ENCODE measurements at regions not wholly inside any gene's neighbourhood (a gene's known extent, or its start where the extent isn't known, plus 50 kb on each side); places are given as distances from the start of the nearest gene placed in this dataset.

- POLR2A ChIA-PET = no interaction called here
- ATAC-seq (no peak), DNase-seq (no peak)
- no peaks in the 10 kb centered on the region for H3K4me1 ChIP-seq (ENCODE audit: control insufficient read depth in 2 of 2, insufficient read depth in 2 of 2, low read length in 2 of 2)
- Mint-ChIP-seq H3K9me3 (peaks cover 0 to 1% (median 0%) of the 10 kb centered on the region in 11 donors), H3K27me3 (no peaks in the 10 kb centered on the region), H3K27ac (peak overlapping the region in 2 of 9 donors; percentile 32 to 57), H3K4me1 (peaks cover 13 to 57% (median 47%) of the 10 kb centered on the region in 7 donors), H3K4me3 (no peak overlapping the region), H3K36me3 (no peaks in the 10 kb centered on the region)
- no peaks in the 10 kb centered on the region for H3K9me3 ChIP-seq (ENCODE audit: control insufficient read depth in 2 of 3, low read length in 3 of 3)
- H3K27ac ChIP-seq (ENCODE audit: low read depth, low read length) = no peak overlapping the region
- H3K4me3 ChIP-seq (ENCODE audit: low read length) = no peak overlapping the region
- intact Hi-C loops (cut with micrococcal nuclease) = no loop called here
- H3K36me3 ChIP-seq (ENCODE audit: control insufficient read depth in 2 of 3, insufficient read depth in 3 of 3, low read length in 3 of 3) = no peaks in the 10 kb centered on the region
- no peaks in the 10 kb centered on the region for H3K27me3 ChIP-seq (ENCODE audit: control insufficient read depth in 2 of 2, insufficient read depth in 2 of 2, low read length in 2 of 2)
- CTCF ChIA-PET = no interaction called here
Observed at GRCh38 chr13:40165316-40165932, 501.0 kb downstream of the FOXO1 start.

- peaks cover 13 to 71% (median 53%) of the 10 kb centered on the region in 7 donors for H3K4me1 Mint-ChIP-seq
- H3K36me3 ChIP-seq (ENCODE audit: control insufficient read depth in 2 of 3, insufficient read depth in 3 of 3, low read length in 3 of 3) = no peaks in the 10 kb centered on the region
- intact Hi-C loops (cut with micrococcal nuclease) = no loop called here
- ATAC-seq (no peak), DNase-seq (no peak)
- H3K9me3 ChIP-seq (ENCODE audit: control insufficient read depth in 2 of 3, low read length in 3 of 3) = no peaks in the 10 kb centered on the region
- ChIA-PET POLR2A (interaction anchor here (1.2 to 4.7 kb wide), 2 partner anchors 12 to 17 kb away, joined by 4 to 24 read pairs; no protein-coding TSS in a partner anchor), CTCF (interaction anchor here (0.6 kb wide), 1 partner anchor 98 kb away, joined by 3 read pairs; no protein-coding TSS in a partner anchor)
- H3K27me3 Mint-ChIP-seq = peaks cover 0 to 4% (median 0%) of the 10 kb centered on the region in 5 donors
- no peaks in the 10 kb centered on the region for H3K4me1 ChIP-seq (ENCODE audit: control insufficient read depth in 2 of 2, insufficient read depth in 2 of 2, low read length in 2 of 2)
- no peak overlapping the region for H3K4me3 ChIP-seq (ENCODE audit: low read length)
- H3K27me3 ChIP-seq (ENCODE audit: control insufficient read depth in 2 of 2, insufficient read depth in 2 of 2, low read length in 2 of 2) = no peaks in the 10 kb centered on the region
- no peak overlapping the region for H3K27ac ChIP-seq (ENCODE audit: low read depth, low read length)
- H3K9me3 Mint-ChIP-seq = peaks cover 0 to 1% (median 0%) of the 10 kb centered on the region in 11 donors
- H3K27ac Mint-ChIP-seq = peak overlapping the region in 1 of 9 donors; percentile 57
- H3K36me3 Mint-ChIP-seq = peaks cover 0 to 5% (median 0%) of the 10 kb centered on the region in 5 donors
- H3K4me3 Mint-ChIP-seq = no peak overlapping the region
Observed at GRCh38 chr13:40167327-40167726, 499.1 kb downstream of the FOXO1 start.

- Histone ChIP-seq H3K36me3 (ENCODE audit: control insufficient read depth in 2 of 3, insufficient read depth in 3 of 3, low read length in 3 of 3) (no peaks in the 10 kb centered on the region), H3K27ac (ENCODE audit: low read depth, low read length) (no peak overlapping the region), H3K9me3 (ENCODE audit: control insufficient read depth in 2 of 3, low read length in 3 of 3) (no peaks in the 10 kb centered on the region), H3K27me3 (ENCODE audit: control insufficient read depth in 2 of 2, insufficient read depth in 2 of 2, low read length in 2 of 2) (no peaks in the 10 kb centered on the region), H3K4me1 (ENCODE audit: control insufficient read depth in 2 of 2, insufficient read depth in 2 of 2, low read length in 2 of 2) (no peaks in the 10 kb centered on the region), H3K4me3 (ENCODE audit: low read length) (no peak overlapping the region)
- ChIA-PET POLR2A (interaction anchor here (0.6 to 4.7 kb wide), 4 partner anchors 16 to 603 kb away, joined by 3 to 24 read pairs (median 4); no protein-coding TSS in a partner anchor), CTCF (no interaction called here)
- intact Hi-C loops (cut with micrococcal nuclease) = no loop called here
- no peak for DNase-seq
- peak overlapping the region in 1 of 10 donors; percentile 18 for H3K4me3 Mint-ChIP-seq
- peaks cover 0 to 5% (median 0%) of the 10 kb centered on the region in 5 donors for H3K36me3 Mint-ChIP-seq
- peaks cover 15 to 71% (median 48%) of the 10 kb centered on the region in 7 donors for H3K4me1 Mint-ChIP-seq
- no peak for ATAC-seq
- peak overlapping the region in 1 of 9 donors; percentile 5 for H3K27ac Mint-ChIP-seq
- peaks cover 0 to 4% (median 0%) of the 10 kb centered on the region in 5 donors for H3K27me3 Mint-ChIP-seq
- H3K9me3 Mint-ChIP-seq = peaks cover 0 to 1% (median 0%) of the 10 kb centered on the region in 11 donors
Observed at GRCh38 chr13:40168425-40169166, 497.8 kb downstream of the FOXO1 start.

- intact Hi-C loops (cut with micrococcal nuclease) = no loop called here
- Histone ChIP-seq H3K27ac (ENCODE audit: low read depth, low read length) (no peak overlapping the region), H3K9me3 (ENCODE audit: control insufficient read depth in 2 of 3, low read length in 3 of 3) (no peaks in the 10 kb centered on the region), H3K36me3 (ENCODE audit: control insufficient read depth in 2 of 3, insufficient read depth in 3 of 3, low read length in 3 of 3) (no peaks in the 10 kb centered on the region), H3K27me3 (ENCODE audit: control insufficient read depth in 2 of 2, insufficient read depth in 2 of 2, low read length in 2 of 2) (no peaks in the 10 kb centered on the region), H3K4me3 (ENCODE audit: low read length) (no peak overlapping the region), H3K4me1 (ENCODE audit: control insufficient read depth in 2 of 2, insufficient read depth in 2 of 2, low read length in 2 of 2) (no peaks in the 10 kb centered on the region)
- H3K27me3 Mint-ChIP-seq = peaks cover 0 to 4% (median 0%) of the 10 kb centered on the region in 5 donors
- H3K4me1 Mint-ChIP-seq = peaks cover 15 to 71% (median 48%) of the 10 kb centered on the region in 7 donors
- POLR2A ChIA-PET = interaction anchor here (0.8 to 4.7 kb wide), 4 partner anchors 11 to 25 kb away, joined by 3 to 24 read pairs (median 4); no protein-coding TSS in a partner anchor
- H3K4me3 Mint-ChIP-seq = peak overlapping the region in 2 of 10 donors; percentile 18 to 25
- peak overlapping the region in 1 of 9 donors; percentile 62 for H3K27ac Mint-ChIP-seq
- H3K36me3 Mint-ChIP-seq = peaks cover 0 to 5% (median 0%) of the 10 kb centered on the region in 5 donors
- no peak for ATAC-seq
- no peak for DNase-seq
- CTCF ChIA-PET = no interaction called here
- peaks cover 0 to 1% (median 0%) of the 10 kb centered on the region in 11 donors for H3K9me3 Mint-ChIP-seq
Observed at GRCh38 chr13:40169476-40169875, 497.0 kb downstream of the FOXO1 start.

- no peaks in the 10 kb centered on the region for H3K36me3 ChIP-seq (ENCODE audit: control insufficient read depth in 2 of 3, insufficient read depth in 3 of 3, low read length in 3 of 3)
- CTCF ChIA-PET = no interaction called here
- no peaks in the 10 kb centered on the region for H3K27me3 ChIP-seq (ENCODE audit: control insufficient read depth in 2 of 2, insufficient read depth in 2 of 2, low read length in 2 of 2)
- H3K4me1 Mint-ChIP-seq = peaks cover 17 to 72% (median 48%) of the 10 kb centered on the region in 7 donors
- no peak for DNase-seq
- H3K27ac Mint-ChIP-seq = peak overlapping the region in 1 of 9 donors; percentile 62
- peaks cover 0 to 4% (median 0%) of the 10 kb centered on the region in 5 donors for H3K27me3 Mint-ChIP-seq
- H3K4me3 ChIP-seq (ENCODE audit: low read length) = no peak overlapping the region
- intact Hi-C loops (cut with micrococcal nuclease) = loop anchor here in 1 of 2 donors (5.0 kb wide), 1 partner anchor 43 kb away; no protein-coding TSS in a partner anchor
- no peak overlapping the region for H3K27ac ChIP-seq (ENCODE audit: low read depth, low read length)
- no peaks in the 10 kb centered on the region for H3K4me1 ChIP-seq (ENCODE audit: control insufficient read depth in 2 of 2, insufficient read depth in 2 of 2, low read length in 2 of 2)
- peaks cover 0 to 5% (median 0%) of the 10 kb centered on the region in 5 donors for H3K36me3 Mint-ChIP-seq
- H3K9me3 ChIP-seq (ENCODE audit: control insufficient read depth in 2 of 3, low read length in 3 of 3) = no peaks in the 10 kb centered on the region
- peak overlapping the region in 2 of 10 donors; percentile 15 to 20 for H3K4me3 Mint-ChIP-seq
- H3K9me3 Mint-ChIP-seq = peaks cover 0 to 1% (median 0%) of the 10 kb centered on the region in 11 donors
- no peak for ATAC-seq
- POLR2A ChIA-PET = interaction anchor here (0.8 to 4.7 kb wide), 4 partner anchors 10 to 26 kb away, joined by 3 to 24 read pairs (median 4); no protein-coding TSS in a partner anchor
Observed at GRCh38 chr13:40170091-40170490, 496.4 kb downstream of the FOXO1 start.

- Mint-ChIP-seq H3K4me1 (peaks cover 13 to 71% (median 46%) of the 10 kb centered on the region in 7 donors), H3K4me3 (no peak overlapping the region), H3K36me3 (peaks cover 0 to 5% (median 0%) of the 10 kb centered on the region in 5 donors), H3K27me3 (peaks cover 0 to 4% (median 0%) of the 10 kb centered on the region in 5 donors), H3K27ac (no peak overlapping the region), H3K9me3 (peaks cover 0 to 1% (median 0%) of the 10 kb centered on the region in 11 donors)
- intact Hi-C loops (cut with micrococcal nuclease) = loop anchor here in 1 of 2 donors (5.0 kb wide), 1 partner anchor 44 kb away; no protein-coding TSS in a partner anchor
- ChIA-PET CTCF (interaction anchor here (0.6 kb wide), 1 partner anchor 9 kb away, joined by 5 read pairs; no protein-coding TSS in a partner anchor), POLR2A (interaction anchor here (4.7 kb wide), 1 partner anchor 13 kb away, joined by 24 read pairs; no protein-coding TSS in a partner anchor)
- DNase-seq = no peak
- H3K9me3 ChIP-seq (ENCODE audit: control insufficient read depth in 2 of 3, low read length in 3 of 3) = no peaks in the 10 kb centered on the region
- no peaks in the 10 kb centered on the region for H3K4me1 ChIP-seq (ENCODE audit: control insufficient read depth in 2 of 2, insufficient read depth in 2 of 2, low read length in 2 of 2)
- no peak overlapping the region for H3K4me3 ChIP-seq (ENCODE audit: low read length)
- no peaks in the 10 kb centered on the region for H3K36me3 ChIP-seq (ENCODE audit: control insufficient read depth in 2 of 3, insufficient read depth in 3 of 3, low read length in 3 of 3)
- no peaks in the 10 kb centered on the region for H3K27me3 ChIP-seq (ENCODE audit: control insufficient read depth in 2 of 2, insufficient read depth in 2 of 2, low read length in 2 of 2)
- ATAC-seq = no peak
- no peak overlapping the region for H3K27ac ChIP-seq (ENCODE audit: low read depth, low read length)
Observed at GRCh38 chr13:40170982-40171381, 495.5 kb downstream of the FOXO1 start.

Data from naive thymus-derived CD4-positive, alpha-beta T cell (primary cell).